ENCODE measurements at regions not wholly inside any gene's neighbourhood (a gene's known extent, or its start where the extent isn't known, plus 50 kb on each side); places are given as distances from the start of the nearest gene placed in this dataset.

DNA sequence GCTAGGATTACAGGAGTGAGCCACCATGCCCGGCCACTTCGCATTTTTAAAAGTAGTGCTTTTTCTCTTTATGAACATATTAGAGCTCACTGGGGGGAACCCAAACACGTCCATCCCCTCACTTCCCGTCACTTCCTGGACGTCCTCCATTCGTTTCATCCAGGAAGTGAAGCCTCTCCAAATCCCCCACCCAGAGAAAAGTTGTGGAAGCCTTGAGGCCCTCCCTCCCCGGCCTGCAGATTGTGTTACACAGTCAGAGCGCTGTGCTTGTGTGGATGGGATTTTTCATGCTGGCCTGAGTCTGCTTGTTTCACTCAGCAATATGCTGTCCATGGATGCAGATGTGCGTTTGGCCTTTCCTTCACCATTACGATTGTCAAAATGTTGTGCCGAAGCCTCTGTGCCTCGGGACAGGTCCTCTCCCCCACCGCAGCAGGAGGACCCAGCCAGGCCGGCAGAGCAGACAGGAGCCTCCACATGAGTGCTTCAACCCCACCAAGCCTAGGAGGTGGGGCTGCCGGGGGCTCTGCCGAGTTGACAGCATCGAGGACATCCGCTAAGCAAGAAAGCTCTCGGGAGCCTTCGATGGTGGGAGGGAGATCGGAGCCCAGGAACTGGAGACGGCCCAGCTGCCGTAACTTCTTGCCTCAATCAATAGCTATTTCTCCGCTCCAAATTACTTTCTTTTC lies 121.6 kb upstream of the PPP1R26 start (continued):
- TF ChIP-seq, protein P1, sequence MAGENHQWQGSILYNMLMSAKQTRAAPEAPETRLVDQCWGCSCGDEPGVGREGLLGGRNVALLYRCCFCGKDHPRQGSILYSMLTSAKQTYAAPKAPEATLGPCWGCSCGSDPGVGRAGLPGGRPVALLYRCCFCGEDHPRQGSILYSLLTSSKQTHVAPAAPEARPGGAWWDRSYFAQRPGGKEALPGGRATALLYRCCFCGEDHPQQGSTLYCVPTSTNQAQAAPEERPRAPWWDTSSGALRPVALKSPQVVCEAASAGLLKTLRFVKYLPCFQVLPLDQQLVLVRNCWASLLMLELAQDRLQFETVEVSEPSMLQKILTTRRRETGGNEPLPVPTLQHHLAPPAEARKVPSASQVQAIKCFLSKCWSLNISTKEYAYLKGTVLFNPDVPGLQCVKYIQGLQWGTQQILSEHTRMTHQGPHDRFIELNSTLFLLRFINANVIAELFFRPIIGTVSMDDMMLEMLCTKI (IDR thresholded peaks at IDR 0.05; ENCODE audit: partially characterized antibody), result no peak
- TF ChIP-seq, protein P2, sequence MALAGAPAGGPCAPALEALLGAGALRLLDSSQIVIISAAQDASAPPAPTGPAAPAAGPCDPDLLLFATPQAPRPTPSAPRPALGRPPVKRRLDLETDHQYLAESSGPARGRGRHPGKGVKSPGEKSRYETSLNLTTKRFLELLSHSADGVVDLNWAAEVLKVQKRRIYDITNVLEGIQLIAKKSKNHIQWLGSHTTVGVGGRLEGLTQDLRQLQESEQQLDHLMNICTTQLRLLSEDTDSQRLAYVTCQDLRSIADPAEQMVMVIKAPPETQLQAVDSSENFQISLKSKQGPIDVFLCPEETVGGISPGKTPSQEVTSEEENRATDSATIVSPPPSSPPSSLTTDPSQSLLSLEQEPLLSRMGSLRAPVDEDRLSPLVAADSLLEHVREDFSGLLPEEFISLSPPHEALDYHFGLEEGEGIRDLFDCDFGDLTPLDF (CRISPR knock-in tag; IDR thresholded peaks at IDR 0.05), result no peak
- no peak for TF ChIP-seq ZBED1 (IDR thresholded peaks at IDR 0.05)
- TF ChIP-seq, protein P3, sequence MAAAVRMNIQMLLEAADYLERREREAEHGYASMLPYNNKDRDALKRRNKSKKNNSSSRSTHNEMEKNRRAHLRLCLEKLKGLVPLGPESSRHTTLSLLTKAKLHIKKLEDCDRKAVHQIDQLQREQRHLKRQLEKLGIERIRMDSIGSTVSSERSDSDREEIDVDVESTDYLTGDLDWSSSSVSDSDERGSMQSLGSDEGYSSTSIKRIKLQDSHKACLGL (CRISPR knock-in tag; IDR thresholded peaks at IDR 0.05; ENCODE audit: borderline replicate concordance, poor library complexity, severe bottlenecking), result no peak
- no peak for TF ChIP-seq RBM22 (IDR thresholded peaks at IDR 0.05; ENCODE audit: low read depth, low read length, poor library complexity, severe bottlenecking)
- TF ChIP-seq ESRRB (CRISPR knock-in tag; IDR thresholded peaks at IDR 0.05; ENCODE audit: borderline replicate concordance), result no peak
- TF ChIP-seq EZH2 (IDR thresholded peaks at IDR 0.05; ENCODE audit: borderline replicate concordance, low read depth, low read length), result no peak
- no peak for TF ChIP-seq SOX6 (IDR thresholded peaks at IDR 0.05)
- TF ChIP-seq TOE1 (IDR thresholded peaks at IDR 0.05; ENCODE audit: borderline replicate concordance), result no peak
- no peak for TF ChIP-seq TOE1 (CRISPR knock-in tag; IDR thresholded peaks at IDR 0.05; ENCODE audit: borderline replicate concordance, low read depth)
- TF ChIP-seq KLF1 (tag; IDR thresholded peaks at IDR 0.05), result no peak
- no peak for TF ChIP-seq ZNF347 (CRISPR knock-in tag; IDR thresholded peaks at IDR 0.05; ENCODE audit: low read depth)
- no peak for TF ChIP-seq POLR3G (IDR thresholded peaks at IDR 0.05; ENCODE audit: extremely low read depth, insufficient read length, insufficient replicate concordance)
- TF ChIP-seq ZNF143 (CRISPR knock-in tag; IDR thresholded peaks at IDR 0.05), result no peak
- TF ChIP-seq, protein P4, sequence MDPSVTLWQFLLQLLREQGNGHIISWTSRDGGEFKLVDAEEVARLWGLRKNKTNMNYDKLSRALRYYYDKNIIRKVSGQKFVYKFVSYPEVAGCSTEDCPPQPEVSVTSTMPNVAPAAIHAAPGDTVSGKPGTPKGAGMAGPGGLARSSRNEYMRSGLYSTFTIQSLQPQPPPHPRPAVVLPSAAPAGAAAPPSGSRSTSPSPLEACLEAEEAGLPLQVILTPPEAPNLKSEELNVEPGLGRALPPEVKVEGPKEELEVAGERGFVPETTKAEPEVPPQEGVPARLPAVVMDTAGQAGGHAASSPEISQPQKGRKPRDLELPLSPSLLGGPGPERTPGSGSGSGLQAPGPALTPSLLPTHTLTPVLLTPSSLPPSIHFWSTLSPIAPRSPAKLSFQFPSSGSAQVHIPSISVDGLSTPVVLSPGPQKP (CRISPR knock-in tag; IDR thresholded peaks at IDR 0.05), result no peak

All from K562 (cell line).